Upper lobe of left lung (tissue), 6 donors: ENCODE measurements at regions not wholly inside any gene's neighbourhood (a gene's known extent, or its start where the extent isn't known, plus 50 kb on each side); places are given as distances from the start of the nearest gene placed in this dataset.

Experiments
- ATAC-seq, 2 donors: fragments of 200-7000 bp; cut with Tn5 transposase; one replicate each; pipeline ENCODE4 v1.9.1; 2022; ENCODE audit warnings: mild to moderate bottlenecking in 2 of 2, moderate library complexity in 2 of 2; ENCODE audit not compliant: low FRiP score in 2 of 2
- DNase-seq, 2 donors: peaks; one replicate each; pipeline ENCODE4 v3.0.0-alpha.2; 2019 to 2020
- H3K27ac ChIP-seq, 4 donors: fragments of 200-600 bp; sonication (generic); one replicate each; pipeline ENCODE4 v1.5.1; 2016 to 2019
- H3K27me3 ChIP-seq, 4 donors: fragments of 200-600 bp; sonication (generic); one replicate each; pipeline ENCODE4 v1.5.1; 2017 to 2019
- H3K36me3 ChIP-seq, 4 donors: fragments of 200-600 bp; sonication (generic); one replicate each; pipeline ENCODE4 v1.5.1; 2016 to 2019
- H3K4me1 ChIP-seq, 4 donors: fragments of 200-600 bp; sonication (generic); one replicate each; pipeline ENCODE4 v1.5.1; 2018 to 2019
- H3K4me3 ChIP-seq, 4 donors: fragments of 200-600 bp; sonication (generic); one replicate each; pipeline ENCODE4 v1.5.1; 2017 to 2019; ENCODE audit warnings: mild to moderate bottlenecking in 2 of 4, moderate library complexity in 1 of 4
- H3K9me3 ChIP-seq, 4 donors: fragments of 200-600 bp; sonication (generic); one replicate each; pipeline ENCODE4 v1.5.1; 2018 to 2019
- EP300 ChIP-seq, 4 donors: sonication (generic); formaldehyde crosslinking; IDR thresholded peaks; one replicate each; pipeline ENCODE4 v1.5.1; 2017; ENCODE audit warnings: antibody characterized with exemption in 4 of 4, control low read depth in 2 of 4
- POLR2A ChIP-seq, 4 donors: fragments of 450-650 bp; IDR thresholded peaks; one replicate each; pipeline ENCODE4 v1.5.1; 2016 to 2017; ENCODE audit warnings: antibody characterized with exemption in 4 of 4, mild to moderate bottlenecking in 2 of 4
- POLR2AphosphoS5 ChIP-seq, 2 donors: sonication (generic); formaldehyde crosslinking; IDR thresholded peaks; one replicate each; pipeline ENCODE4 v1.5.1; 2017; ENCODE audit warnings: antibody characterized with exemption in 2 of 2
- WGBS, 2 donors: methylation state at CpG; one replicate each; pipeline ENCODE4 v1.1.5; 2017 to 2018; 5-methylcytosine and 5-hydroxymethylcytosine counted together
- TF ChIP-seq, protein P1 (sequence below), 6 experiments: fragments of 450-650 bp in 4 of 6; fragments of 200-600 bp in 2 of 6; sonication (generic) in 2 of 6; IDR thresholded peaks; one replicate each; pipeline ENCODE4 v1.5.1; 2016 to 2019; ENCODE audit warnings: antibody characterized with exemption in 6 of 6
- donor health status: DM: no; HTN: no; CAD: no; lungs with moderate emphysema.
- donor health status: DM: no; HTN: yes; CAD: no; lungs with severe emphysema.

DNA sequence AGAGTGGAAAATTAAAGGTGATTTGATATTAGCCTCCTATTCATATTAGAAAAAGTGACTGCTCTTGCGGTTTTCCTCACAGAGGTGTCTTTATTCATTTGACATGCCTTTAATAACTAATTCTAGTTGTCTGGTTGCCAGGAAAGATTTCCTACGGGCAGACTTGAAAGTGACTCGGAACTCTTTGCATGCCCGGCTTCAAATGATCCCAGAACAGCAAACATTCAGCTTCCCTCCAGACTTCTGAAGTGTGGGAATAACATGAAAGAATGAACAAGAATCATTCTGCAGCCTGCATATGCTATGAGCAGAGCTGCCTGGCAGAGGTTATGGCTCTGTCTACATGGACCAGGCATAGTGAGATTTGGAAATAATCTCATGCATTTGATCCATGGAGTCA lies 89.6 kb upstream of the PKDCC start:
- no peak for TF ChIP-seq POLR2A (IDR thresholded peaks at IDR 0.05)
- TF ChIP-seq, protein P1, sequence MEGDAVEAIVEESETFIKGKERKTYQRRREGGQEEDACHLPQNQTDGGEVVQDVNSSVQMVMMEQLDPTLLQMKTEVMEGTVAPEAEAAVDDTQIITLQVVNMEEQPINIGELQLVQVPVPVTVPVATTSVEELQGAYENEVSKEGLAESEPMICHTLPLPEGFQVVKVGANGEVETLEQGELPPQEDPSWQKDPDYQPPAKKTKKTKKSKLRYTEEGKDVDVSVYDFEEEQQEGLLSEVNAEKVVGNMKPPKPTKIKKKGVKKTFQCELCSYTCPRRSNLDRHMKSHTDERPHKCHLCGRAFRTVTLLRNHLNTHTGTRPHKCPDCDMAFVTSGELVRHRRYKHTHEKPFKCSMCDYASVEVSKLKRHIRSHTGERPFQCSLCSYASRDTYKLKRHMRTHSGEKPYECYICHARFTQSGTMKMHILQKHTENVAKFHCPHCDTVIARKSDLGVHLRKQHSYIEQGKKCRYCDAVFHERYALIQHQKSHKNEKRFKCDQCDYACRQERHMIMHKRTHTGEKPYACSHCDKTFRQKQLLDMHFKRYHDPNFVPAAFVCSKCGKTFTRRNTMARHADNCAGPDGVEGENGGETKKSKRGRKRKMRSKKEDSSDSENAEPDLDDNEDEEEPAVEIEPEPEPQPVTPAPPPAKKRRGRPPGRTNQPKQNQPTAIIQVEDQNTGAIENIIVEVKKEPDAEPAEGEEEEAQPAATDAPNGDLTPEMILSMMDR (IDR thresholded peaks at IDR 0.05) = no peak
- 38 to 58% methylated on average over 4 of the region's 4 CpGs for WGBS, 2 donors
- ATAC-seq = no peak

DNA sequence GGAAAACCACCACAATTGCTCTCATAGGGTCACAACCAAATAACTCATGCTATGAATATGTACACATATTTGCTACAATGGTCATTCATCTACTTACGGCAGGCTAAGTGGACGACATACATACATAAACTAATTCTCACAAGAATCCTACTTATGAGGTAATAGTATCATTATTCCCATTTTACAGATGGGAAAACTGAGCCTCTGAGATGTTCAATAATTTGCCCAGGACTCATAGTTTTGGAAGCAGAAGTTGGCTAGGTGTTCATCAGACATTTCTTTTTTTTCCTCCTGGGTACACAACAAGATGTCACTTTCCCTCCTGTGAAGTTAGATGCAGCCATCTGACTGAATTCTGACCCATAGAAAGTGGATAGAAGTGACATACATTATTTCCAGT lies 89.0 kb upstream of the PKDCC start:
- WGBS, 2 donors = 85 to 89% methylated on average over 2 of the region's 2 CpGs
- no peaks in the 10 kb centered on the region for H3K36me3 ChIP-seq
- H3K4me1 ChIP-seq = peaks cover 1 to 3% (median 2%) of the 10 kb centered on the region in 4 donors
- TF ChIP-seq POLR2A (IDR thresholded peaks at IDR 0.05) (no peak), EP300 (IDR thresholded peaks at IDR 0.05) (no peak)
- no peak overlapping the region for H3K4me3 ChIP-seq
- H3K9me3 ChIP-seq = no peaks in the 10 kb centered on the region
- no peak overlapping the region for H3K27ac ChIP-seq
- no peaks in the 10 kb centered on the region for H3K27me3 ChIP-seq
- no peak for DNase-seq
- no peak for ATAC-seq

More for the DNA sequence above, 89.6 kb upstream of the PKDCC start:
- Histone ChIP-seq H3K36me3 (no peaks in the 10 kb centered on the region), H3K4me1 (no peaks in the 10 kb centered on the region), H3K9me3 (no peaks in the 10 kb centered on the region), H3K27ac (no peak overlapping the region), H3K4me3 (no peak overlapping the region), H3K27me3 (no peaks in the 10 kb centered on the region)
- no peak for DNase-seq

DNA sequence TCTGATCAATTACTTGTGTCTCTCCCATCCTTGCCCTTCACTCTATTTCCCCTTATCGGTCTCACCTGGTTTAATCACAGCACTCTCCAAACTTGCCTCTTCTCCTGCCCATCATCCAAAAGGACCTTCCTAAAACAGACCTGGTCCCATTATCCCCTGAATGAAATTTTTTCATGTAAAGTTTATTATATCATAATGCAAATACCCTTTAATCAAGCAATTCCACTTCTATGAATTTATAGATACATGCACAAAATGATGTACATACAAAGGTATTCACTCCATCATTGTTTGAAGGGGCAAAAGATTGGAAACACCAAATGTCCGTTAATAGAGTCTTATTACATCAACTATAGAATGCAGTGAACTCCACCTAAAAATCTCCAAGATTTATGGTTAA lies 88.1 kb upstream of the PKDCC start:
- TF ChIP-seq EP300 (IDR thresholded peaks at IDR 0.05) (no peak), POLR2AphosphoS5 (IDR thresholded peaks at IDR 0.05) (no peak), POLR2A (IDR thresholded peaks at IDR 0.05) (no peak)
- TF ChIP-seq, protein P1 (IDR thresholded peaks at IDR 0.05) = no peak
- ATAC-seq = no peak
- no peaks in the 10 kb centered on the region for H3K27me3 ChIP-seq
- H3K9me3 ChIP-seq = no peaks in the 10 kb centered on the region
- peaks cover 7 to 10% (median 8%) of the 10 kb centered on the region in 4 donors for H3K4me1 ChIP-seq
- H3K4me3 ChIP-seq = no peak overlapping the region
- 96 to 97% methylated on average over 2 of the region's 2 CpGs for WGBS, 2 donors
- no peak overlapping the region for H3K27ac ChIP-seq
- DNase-seq = no peak
- H3K36me3 ChIP-seq = no peaks in the 10 kb centered on the region

DNA sequence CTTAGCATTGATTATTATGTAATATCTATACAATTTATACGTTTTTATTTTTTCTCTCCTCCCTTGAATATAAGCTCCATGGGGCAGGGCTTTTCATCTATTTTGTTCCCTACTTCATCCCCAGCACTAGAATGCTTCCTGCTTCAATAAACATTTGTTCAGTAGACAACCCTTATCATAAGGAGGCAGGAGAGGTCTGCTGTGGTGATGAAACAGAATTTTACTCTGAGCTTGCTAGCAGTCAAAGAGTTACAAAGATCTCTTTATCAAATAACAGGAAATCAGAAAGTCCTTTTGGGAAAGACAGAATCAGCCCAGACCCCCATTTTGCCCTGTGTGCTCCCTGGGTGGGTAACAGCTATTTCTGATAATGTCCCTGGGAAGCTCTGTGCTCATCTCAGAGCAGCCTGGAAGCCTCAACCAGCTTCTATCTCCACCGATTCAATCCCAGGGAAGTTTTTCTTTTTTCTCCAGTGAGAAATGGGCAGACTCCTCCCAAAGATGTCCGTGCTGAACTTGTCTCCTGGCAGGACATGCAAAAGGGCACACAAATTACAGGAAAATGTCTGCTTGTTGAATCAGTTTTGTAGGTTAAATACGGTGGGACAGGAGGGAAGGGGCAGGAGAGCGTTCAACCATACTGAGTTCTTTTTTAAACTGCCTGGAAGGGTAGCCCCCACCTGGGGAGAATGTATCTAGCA lies 84.7 kb upstream of the PKDCC start:
- WGBS, 2 donors = 74 to 77% methylated on average over 5 of the region's 5 CpGs

DNA sequence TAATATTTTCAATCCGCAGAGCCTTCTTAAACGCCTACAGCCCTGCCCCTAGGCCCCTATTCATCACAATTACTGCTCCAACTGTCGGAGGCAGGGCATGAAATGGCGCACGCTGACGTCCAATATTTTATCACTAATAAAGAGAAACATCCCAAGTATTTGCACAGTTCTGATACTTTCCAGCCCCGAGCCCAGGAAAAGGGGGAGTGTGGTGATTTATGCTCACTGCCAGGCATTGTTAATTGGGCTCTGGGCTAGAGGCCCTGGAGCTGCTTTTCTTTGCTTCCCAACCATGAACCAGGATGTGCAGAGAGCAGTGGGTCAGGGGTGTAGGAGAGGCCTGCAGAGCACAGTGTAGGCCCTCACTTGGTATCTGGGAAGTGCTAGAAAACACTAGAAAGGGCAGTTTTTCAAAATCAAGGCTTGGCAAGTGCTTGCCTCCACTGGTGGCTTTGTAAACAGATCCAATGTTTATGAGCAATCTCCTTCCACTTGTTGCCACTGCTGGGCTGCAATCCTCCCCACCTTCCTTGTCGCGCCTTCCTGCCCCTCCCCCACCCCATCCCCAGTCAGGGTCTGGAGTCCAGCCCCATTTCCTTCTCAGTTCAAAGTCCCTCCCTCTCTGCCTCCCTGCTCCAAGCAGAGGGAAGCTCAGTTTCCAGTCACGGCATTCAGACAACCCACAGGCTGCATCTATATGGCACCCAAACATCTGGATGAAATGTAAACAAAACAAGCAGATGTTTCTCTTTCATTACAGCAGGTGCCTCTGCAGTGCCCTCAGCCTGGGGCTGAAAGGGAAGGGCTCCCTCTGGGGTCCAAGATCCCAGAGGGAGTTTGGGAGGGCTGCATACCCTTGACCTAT lies 83.9 kb upstream of the PKDCC start:
- no peak overlapping the region for H3K4me3 ChIP-seq
- no peaks in the 10 kb centered on the region for H3K27me3 ChIP-seq
- ATAC-seq (peak in 1 of 2 donors; percentile 23), DNase-seq (no peak)
- H3K27ac ChIP-seq = peak overlapping the region in 1 of 4 donors; percentile 52
- no peaks in the 10 kb centered on the region for H3K9me3 ChIP-seq
- TF ChIP-seq POLR2AphosphoS5 (IDR thresholded peaks at IDR 0.05) = no peak
- no peak for TF ChIP-seq EP300 (IDR thresholded peaks at IDR 0.05)
- TF ChIP-seq, protein P1 (IDR thresholded peaks at IDR 0.05) = no peak
- no peak for TF ChIP-seq POLR2A (IDR thresholded peaks at IDR 0.05)
- H3K4me1 ChIP-seq = peaks cover 7 to 26% (median 20%) of the 10 kb centered on the region in 4 donors
- no peaks in the 10 kb centered on the region for H3K36me3 ChIP-seq
- 56 to 63% methylated on average over 9 to 10 of the region's 10 CpGs for WGBS, 2 donors

More for the DNA sequence above, 84.7 kb upstream of the PKDCC start:
- Histone ChIP-seq H3K4me1 (peaks cover 7 to 26% (median 20%) of the 10 kb centered on the region in 4 donors), H3K4me3 (no peak overlapping the region), H3K36me3 (no peaks in the 10 kb centered on the region), H3K27ac (no peak overlapping the region), H3K27me3 (no peaks in the 10 kb centered on the region), H3K9me3 (no peaks in the 10 kb centered on the region)
- TF ChIP-seq, protein P1 (IDR thresholded peaks at IDR 0.05) = no peak
- TF ChIP-seq POLR2AphosphoS5 (IDR thresholded peaks at IDR 0.05) = no peak
- TF ChIP-seq EP300 (IDR thresholded peaks at IDR 0.05) = no peak
- no peak for TF ChIP-seq POLR2A (IDR thresholded peaks at IDR 0.05)
- no peak for ATAC-seq
- no peak for DNase-seq
